Activated CD8-positive, alpha-beta memory T cell treated with anti-CD3 and anti-CD28 coated beads, Interleukin-2, amount 50 U/mL, for 48 hours (primary cell): ENCODE measurements at regions not wholly inside any gene's neighbourhood (a gene's known extent, or its start where the extent isn't known, plus 50 kb on each side); places are given as distances from the start of the nearest gene placed in this dataset.
"Not testable (repeated sequence)": the region's sequence is repeated elsewhere in the genome, so short reads cannot be mapped to it uniquely, and the experiment has no call there.

Source experiments
- DNase-seq: peaks from one replicate; pipeline ENCODE4 v3.0.0-alpha.2; 2020

- DNase-seq, result not testable (repeated sequence)
These were observed 52.2 kb downstream of the HOXC4 start for GRCh38 chr12:54105809-54106208.

- DNase-seq, result not testable (repeated sequence)
These were observed 52.6 kb downstream of the HOXC4 start for GRCh38 chr12:54106252-54106651.

GRCh38 chr12:54106803-54107579, 53.4 kb downstream of the HOXC4 start:
- DNase-seq, result not testable (repeated sequence)

GRCh38 chr12:54112336-54112735, 58.7 kb downstream of the HOXC4 start:
- not testable (repeated sequence) for DNase-seq

GRCh38 chr12:54116055-54116454, 62.4 kb downstream of the HOXC4 start:
- not testable (repeated sequence) for DNase-seq

GRCh38 chr12:54117392-54117791, 63.8 kb downstream of the HOXC4 start:
- DNase-seq, result not testable (repeated sequence)

GRCh38 chr12:54119082-54119481, 65.4 kb downstream of the HOXC4 start:
- not testable (repeated sequence) for DNase-seq

- DNase-seq, result not testable (repeated sequence)
These were observed 64.8 kb downstream of the SMUG1 start for GRCh38 chr12:54123981-54124380.

GRCh38 chr12:54125708-54126028, 63.1 kb downstream of the SMUG1 start:
- DNase-seq, result not testable (repeated sequence)

GRCh38 chr12:54126029-54126695, 62.6 kb downstream of the SMUG1 start:
- DNase-seq, result peak; percentile 58

- DNase-seq, result no peak
These were observed 61.9 kb downstream of the SMUG1 start for GRCh38 chr12:54126696-54127537.

GRCh38 chr12:54127538-54128259, 61.1 kb downstream of the SMUG1 start:
- DNase-seq, result no peak

GRCh38 chr12:54128416-54128815, 60.4 kb downstream of the SMUG1 start:
- no peak for DNase-seq

GRCh38 chr12:54129028-54129903, 59.5 kb downstream of the SMUG1 start:
- DNase-seq, result no peak
